ENCODE measurements at regions not wholly inside any gene's neighbourhood (a gene's known extent, or its start where the extent isn't known, plus 50 kb on each side); places are given as distances from the start of the nearest gene placed in this dataset.
"Not testable (repeated sequence)": the region's sequence is repeated elsewhere in the genome, so short reads cannot be mapped to it uniquely, and the experiment has no call there.

DNA sequence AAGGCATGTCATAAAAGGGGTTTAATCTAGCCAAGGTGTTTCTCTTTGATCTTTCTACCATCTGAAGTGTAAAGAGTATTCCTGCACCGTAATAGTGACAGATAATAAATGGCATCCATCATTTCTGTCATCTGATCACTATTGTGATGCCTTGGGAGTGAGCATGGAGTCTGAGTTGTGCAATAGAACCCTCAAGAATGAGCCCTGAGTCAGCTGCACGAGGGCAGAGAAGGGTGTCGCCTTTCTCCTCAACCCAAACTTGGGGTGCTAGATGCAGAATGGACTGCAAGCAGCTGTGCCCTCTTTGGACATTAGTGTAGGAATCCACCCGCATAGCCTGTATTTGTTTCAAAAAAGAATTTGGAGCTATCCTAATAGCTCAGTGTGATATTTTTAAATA, 115.2 kb downstream of the ZNF37A start:
- Mint-ChIP-seq H3K36me3 (ENCODE audit: low read depth) (no peaks in the 10 kb centered on the region), H3K27me3 (ENCODE audit: low read depth) (no peaks in the 10 kb centered on the region), H3K9me3 (ENCODE audit: insufficient read depth) (no peaks in the 10 kb centered on the region), H3K4me3 (no peak overlapping the region), H3K27ac (no peak overlapping the region), H3K4me1 (ENCODE audit: low read depth) (no peaks in the 10 kb centered on the region)
- CTCF ChIA-PET: no interaction called here
- ATAC-seq (no peak), DNase-seq (no peak)
- POLR2A ChIA-PET: no interaction called here

DNA sequence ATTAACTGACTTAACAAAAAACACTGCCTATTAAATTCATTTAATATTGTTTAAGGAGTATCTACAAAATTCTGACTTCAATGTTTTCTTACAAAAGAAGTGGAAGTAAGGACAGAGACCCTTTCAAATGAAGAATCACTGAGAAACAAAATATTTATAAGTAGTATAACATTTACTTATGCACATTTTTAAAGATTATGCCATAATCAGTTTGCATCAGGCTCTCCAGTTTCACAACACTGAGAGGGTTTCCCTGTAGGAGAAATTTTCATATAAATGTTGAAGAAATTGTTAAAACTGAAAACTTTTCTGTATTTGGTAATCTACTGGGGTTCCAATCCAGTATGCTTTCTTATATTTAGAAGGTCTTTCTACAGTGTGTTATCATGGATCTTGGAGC, 115.6 kb downstream of the ZNF37A start:
- CTCF ChIA-PET; H3K27ac Mint-ChIP-seq; H3K36me3 Mint-ChIP-seq (ENCODE audit: low read depth); H3K9me3 Mint-ChIP-seq (ENCODE audit: insufficient read depth); H3K4me1 Mint-ChIP-seq (ENCODE audit: low read depth); H3K27me3 Mint-ChIP-seq (ENCODE audit: low read depth); ATAC-seq; H3K4me3 Mint-ChIP-seq; DNase-seq; POLR2A ChIA-PET: not testable (repeated sequence)

DNA sequence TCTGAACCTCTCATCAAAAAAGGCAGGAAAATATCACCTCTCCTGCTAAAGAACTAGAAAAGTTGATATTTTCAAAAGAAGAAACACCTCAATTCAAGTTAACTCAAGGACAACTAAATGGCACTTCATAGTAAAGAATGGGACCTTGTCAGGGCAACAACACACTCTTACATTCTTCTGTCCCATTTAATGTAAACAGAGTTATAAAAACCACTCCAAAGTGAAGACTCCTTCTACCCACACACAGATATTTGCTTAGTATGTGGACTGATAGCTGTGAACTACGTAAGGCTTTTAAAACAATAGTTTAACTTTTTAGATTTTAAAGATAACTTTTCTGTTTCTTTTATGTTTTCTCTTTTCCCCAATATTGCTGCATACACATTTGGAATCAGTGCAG, 118.3 kb downstream of the ZNF37A start:
- Mint-ChIP-seq H3K4me3 (no peak overlapping the region), H3K27ac (no peak overlapping the region), H3K27me3 (ENCODE audit: low read depth) (no peaks in the 10 kb centered on the region), H3K9me3 (ENCODE audit: insufficient read depth) (no peaks in the 10 kb centered on the region), H3K4me1 (ENCODE audit: low read depth) (no peaks in the 10 kb centered on the region), H3K36me3 (ENCODE audit: low read depth) (no peaks in the 10 kb centered on the region)
- DNase-seq (no peak), ATAC-seq (no peak)
- ChIA-PET CTCF (no interaction called here), POLR2A (no interaction called here)

DNA sequence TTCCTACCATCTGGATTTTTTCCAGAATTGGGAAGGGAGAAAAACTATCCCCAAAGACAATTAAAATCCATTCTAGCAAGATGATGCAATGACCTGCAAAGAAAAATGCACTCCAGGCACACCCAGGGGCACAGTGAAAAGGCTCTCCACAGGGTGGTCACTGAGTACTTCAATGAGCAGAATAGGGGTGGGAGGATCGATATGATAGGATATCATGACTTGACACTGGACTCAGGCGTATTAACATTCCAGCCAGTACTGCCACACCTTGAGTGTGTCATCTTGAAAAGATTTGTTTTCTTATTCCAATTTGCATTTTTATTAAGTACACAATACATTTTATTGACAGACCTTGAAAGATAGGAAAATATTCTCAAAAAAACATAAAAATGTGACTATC, 132.2 kb downstream of the ZNF37A start:
- ChIA-PET POLR2A (no interaction called here), CTCF (no interaction called here)
- DNase-seq: no peak
- H3K9me3 Mint-ChIP-seq (ENCODE audit: insufficient read depth): peaks cover 9% of the 10 kb centered on the region
- no peak overlapping the region for H3K27ac Mint-ChIP-seq
- no peaks in the 10 kb centered on the region for H3K4me1 Mint-ChIP-seq (ENCODE audit: low read depth)
- no peak overlapping the region for H3K4me3 Mint-ChIP-seq
- no peak for ATAC-seq
- no peaks in the 10 kb centered on the region for H3K36me3 Mint-ChIP-seq (ENCODE audit: low read depth)
- H3K27me3 Mint-ChIP-seq (ENCODE audit: low read depth): no peaks in the 10 kb centered on the region

DNA sequence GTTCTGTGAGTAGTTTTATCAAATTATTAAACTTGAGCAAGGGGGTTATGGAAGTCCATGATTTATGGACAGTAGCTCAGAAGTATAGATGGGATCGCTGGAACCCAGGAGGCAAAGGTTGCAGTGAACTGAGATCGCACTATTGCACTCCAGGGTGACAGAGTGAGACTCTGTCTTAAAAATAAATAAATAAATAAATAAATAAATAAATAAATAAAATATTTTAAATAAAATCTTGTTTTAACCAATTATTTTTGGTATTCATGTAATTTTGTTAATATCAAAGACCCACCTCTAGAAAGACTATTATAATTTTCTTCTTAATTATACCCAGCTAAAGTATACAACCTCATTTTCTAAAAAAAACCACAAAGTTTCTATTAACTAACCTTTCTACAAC, 134.3 kb downstream of the ZNF37A start:
- POLR2A ChIA-PET: no interaction called here
- ATAC-seq: no peak
- peaks cover 12% of the 10 kb centered on the region for H3K9me3 Mint-ChIP-seq (ENCODE audit: insufficient read depth)
- no peak overlapping the region for H3K27ac Mint-ChIP-seq
- H3K36me3 Mint-ChIP-seq (ENCODE audit: low read depth): no peaks in the 10 kb centered on the region
- H3K27me3 Mint-ChIP-seq (ENCODE audit: low read depth): no peaks in the 10 kb centered on the region
- no peak overlapping the region for H3K4me3 Mint-ChIP-seq
- CTCF ChIA-PET: no interaction called here
- no peaks in the 10 kb centered on the region for H3K4me1 Mint-ChIP-seq (ENCODE audit: low read depth)
- DNase-seq: no peak

DNA sequence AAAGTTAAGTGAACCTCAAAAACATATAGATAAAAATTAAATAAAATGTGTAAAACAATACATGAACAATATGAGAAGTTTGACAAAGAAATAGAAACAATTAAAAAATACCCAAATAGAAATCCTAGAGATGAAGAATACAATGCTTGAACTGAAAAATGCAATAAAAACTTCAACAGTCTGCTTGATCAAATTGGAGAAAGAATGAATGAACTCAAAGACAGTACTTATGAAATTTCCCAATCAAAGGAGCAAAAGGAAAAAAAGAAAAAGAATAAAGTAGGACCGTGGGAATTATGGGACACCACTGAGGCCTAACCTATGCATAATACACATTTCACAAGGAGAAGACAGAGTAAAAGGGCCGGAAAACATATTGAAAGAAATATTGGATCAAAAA, 144.3 kb downstream of the ZNF37A start:
- H3K4me1 Mint-ChIP-seq (ENCODE audit: low read depth); POLR2A ChIA-PET; DNase-seq; ATAC-seq; H3K4me3 Mint-ChIP-seq; H3K27ac Mint-ChIP-seq; H3K36me3 Mint-ChIP-seq (ENCODE audit: low read depth); H3K27me3 Mint-ChIP-seq (ENCODE audit: low read depth); CTCF ChIA-PET: not testable (repeated sequence)
- H3K9me3 Mint-ChIP-seq (ENCODE audit: insufficient read depth): peaks cover 17% of the 10 kb centered on the region

DNA sequence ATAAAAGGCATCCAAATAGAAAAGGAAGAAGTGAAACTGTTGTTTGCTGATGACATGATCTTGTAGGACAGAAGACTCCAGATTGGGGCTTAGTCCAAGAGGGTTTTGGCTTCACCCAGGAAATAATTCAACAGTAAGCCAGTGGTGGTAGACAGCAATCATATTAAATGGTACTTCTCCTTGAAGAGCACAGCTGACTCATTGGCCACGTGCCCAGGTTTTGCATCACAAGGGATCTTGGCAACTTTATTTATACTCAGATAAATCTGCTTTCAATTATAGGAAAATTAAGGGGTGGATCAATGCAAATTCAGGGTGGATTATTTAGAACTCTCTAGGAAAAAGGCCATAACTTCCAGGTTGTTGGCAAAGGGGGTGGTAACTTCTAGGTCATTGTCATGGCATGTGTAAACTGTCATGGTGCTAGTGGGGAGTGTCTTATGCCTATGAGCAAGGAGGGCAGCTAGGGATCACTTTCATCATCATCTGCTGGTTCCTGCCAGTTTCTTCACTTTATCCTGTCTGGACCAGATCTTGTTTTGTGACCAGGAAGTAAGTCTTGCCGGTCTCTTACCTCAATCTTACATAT, 148.0 kb downstream of the ZNF37A start:
- CTCF ChIA-PET; H3K4me1 Mint-ChIP-seq (ENCODE audit: low read depth); H3K36me3 Mint-ChIP-seq (ENCODE audit: low read depth); ATAC-seq; DNase-seq; POLR2A ChIA-PET; H3K27me3 Mint-ChIP-seq (ENCODE audit: low read depth); H3K4me3 Mint-ChIP-seq; H3K27ac Mint-ChIP-seq: not testable (repeated sequence)
- peaks cover 14% of the 10 kb centered on the region for H3K9me3 Mint-ChIP-seq (ENCODE audit: insufficient read depth)

DNA sequence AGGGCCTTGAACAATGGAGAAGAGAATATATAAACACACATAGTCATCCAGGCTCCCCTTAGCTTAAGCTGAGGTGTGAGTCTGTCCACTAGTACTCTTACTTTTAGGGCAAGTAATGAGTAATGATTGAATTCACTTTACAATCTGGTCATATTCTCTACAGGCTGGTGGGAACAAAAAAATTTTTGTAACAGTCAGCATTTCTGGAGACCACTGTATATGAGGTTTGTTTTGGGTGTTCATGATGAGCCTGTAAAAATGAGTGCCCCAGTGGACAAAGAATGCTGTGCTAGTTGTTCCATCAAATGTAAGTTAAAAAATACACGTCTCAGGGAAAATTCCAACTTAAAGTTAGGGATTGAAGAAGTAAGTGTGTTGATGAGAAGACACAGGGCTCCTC, 154.0 kb downstream of the ZNF37A start:
- peaks cover 14% of the 10 kb centered on the region for H3K9me3 Mint-ChIP-seq (ENCODE audit: insufficient read depth)
- H3K27ac Mint-ChIP-seq: not testable (repeated sequence)

DNA sequence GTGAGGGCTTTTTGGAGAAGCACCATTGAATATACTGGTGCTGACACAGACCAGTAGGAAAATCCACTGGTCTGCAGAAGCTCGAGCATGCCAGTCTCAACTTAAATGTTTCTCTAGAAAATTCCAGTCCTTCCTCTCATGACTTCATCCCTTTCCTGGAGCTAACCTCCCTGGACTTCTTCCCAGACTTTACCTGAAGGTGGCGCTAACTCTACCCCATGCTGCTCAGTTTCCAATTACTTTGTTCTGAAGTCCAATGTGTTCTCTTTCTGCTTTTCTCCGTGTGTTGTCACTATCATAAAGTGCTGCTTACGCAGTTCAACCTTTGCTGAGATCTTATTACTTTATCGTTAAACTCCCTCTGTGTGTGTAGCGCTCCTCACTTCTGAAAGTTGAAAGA, 158.4 kb downstream of the ZNF37A start:
- POLR2A ChIA-PET; CTCF ChIA-PET; H3K4me1 Mint-ChIP-seq (ENCODE audit: low read depth); ATAC-seq; DNase-seq; H3K4me3 Mint-ChIP-seq; H3K27me3 Mint-ChIP-seq (ENCODE audit: low read depth); H3K36me3 Mint-ChIP-seq (ENCODE audit: low read depth); H3K27ac Mint-ChIP-seq: not testable (repeated sequence)
- peaks cover 11% of the 10 kb centered on the region for H3K9me3 Mint-ChIP-seq (ENCODE audit: insufficient read depth)

More for the DNA sequence above, 154.0 kb downstream of the ZNF37A start:
- POLR2A ChIA-PET; DNase-seq; H3K27me3 Mint-ChIP-seq (ENCODE audit: low read depth); ATAC-seq; H3K36me3 Mint-ChIP-seq (ENCODE audit: low read depth); CTCF ChIA-PET; H3K4me3 Mint-ChIP-seq; H3K4me1 Mint-ChIP-seq (ENCODE audit: low read depth): not testable (repeated sequence)

DNA sequence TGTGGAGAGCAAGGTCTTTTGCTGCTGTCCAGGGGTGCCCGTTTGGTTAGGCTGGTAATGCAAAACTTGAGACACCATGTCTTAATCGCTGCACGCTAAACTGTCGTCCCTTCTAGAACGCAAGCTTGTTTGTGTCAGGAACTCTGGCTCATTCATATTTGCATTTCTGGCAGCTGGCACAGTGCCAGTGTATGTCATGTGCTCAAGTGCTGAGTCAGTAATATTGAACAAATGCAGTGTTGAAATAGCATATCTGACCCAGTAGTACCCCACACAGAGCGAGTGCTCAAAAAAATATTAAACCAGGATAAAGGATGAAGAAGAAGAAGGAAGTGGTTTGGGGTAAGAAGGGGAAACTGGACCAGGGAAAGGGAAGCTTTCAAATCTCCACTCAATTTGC, 173.4 kb downstream of the ZNF37A start:
- H3K36me3 Mint-ChIP-seq (ENCODE audit: low read depth); H3K4me1 Mint-ChIP-seq (ENCODE audit: low read depth); H3K27ac Mint-ChIP-seq; POLR2A ChIA-PET; CTCF ChIA-PET; H3K4me3 Mint-ChIP-seq; DNase-seq; H3K27me3 Mint-ChIP-seq (ENCODE audit: low read depth); ATAC-seq: not testable (repeated sequence)
- H3K9me3 Mint-ChIP-seq (ENCODE audit: insufficient read depth): peaks cover 13% of the 10 kb centered on the region

DNA sequence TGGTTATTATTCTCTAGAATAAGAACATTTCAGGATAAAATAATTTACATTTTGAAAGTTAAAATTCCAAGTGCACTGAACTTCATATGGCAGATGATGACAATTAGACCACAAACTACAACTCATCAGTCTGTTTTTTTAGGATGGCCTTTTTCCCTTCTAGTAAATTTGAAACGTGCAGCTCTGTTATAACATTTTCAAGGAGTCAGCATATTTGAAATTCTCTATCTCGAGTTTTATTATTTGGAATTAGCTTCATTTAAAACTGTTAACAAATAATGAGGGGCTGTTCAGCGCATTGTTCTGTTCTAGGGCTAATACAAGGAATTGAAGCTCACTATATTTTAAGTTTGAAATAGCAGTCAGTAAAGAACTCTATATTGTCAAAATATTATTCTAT, 176.9 kb downstream of the ZNF37A start:
- H3K27ac Mint-ChIP-seq; POLR2A ChIA-PET; ATAC-seq; H3K4me3 Mint-ChIP-seq; CTCF ChIA-PET; DNase-seq; H3K36me3 Mint-ChIP-seq (ENCODE audit: low read depth); H3K27me3 Mint-ChIP-seq (ENCODE audit: low read depth); H3K4me1 Mint-ChIP-seq (ENCODE audit: low read depth): not testable (repeated sequence)
- H3K9me3 Mint-ChIP-seq (ENCODE audit: insufficient read depth): peaks cover 13% of the 10 kb centered on the region

DNA sequence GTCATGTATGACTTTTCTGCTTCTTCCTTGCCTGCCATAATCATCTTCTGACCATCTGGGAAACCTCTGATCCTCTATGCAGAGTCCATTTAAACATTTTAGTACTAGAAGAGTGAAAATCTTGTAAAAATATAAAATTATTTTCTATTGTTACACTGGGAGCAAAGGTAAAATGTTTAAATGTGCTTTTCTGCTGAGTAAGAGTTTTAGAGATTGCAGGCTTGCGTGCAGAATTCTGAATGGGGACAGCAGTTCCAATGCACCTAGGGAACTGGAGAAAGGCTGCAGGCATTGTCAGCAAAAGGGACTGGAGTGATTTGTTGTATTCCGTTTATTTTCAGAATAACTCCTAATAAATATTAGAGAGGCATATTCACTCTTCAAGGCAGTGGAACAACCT, 180.7 kb downstream of the ZNF37A start:
- CTCF ChIA-PET; H3K9me3 Mint-ChIP-seq (ENCODE audit: insufficient read depth); ATAC-seq; POLR2A ChIA-PET; DNase-seq; H3K4me1 Mint-ChIP-seq (ENCODE audit: low read depth); H3K27ac Mint-ChIP-seq; H3K4me3 Mint-ChIP-seq; H3K27me3 Mint-ChIP-seq (ENCODE audit: low read depth); H3K36me3 Mint-ChIP-seq (ENCODE audit: low read depth): not testable (repeated sequence)

DNA sequence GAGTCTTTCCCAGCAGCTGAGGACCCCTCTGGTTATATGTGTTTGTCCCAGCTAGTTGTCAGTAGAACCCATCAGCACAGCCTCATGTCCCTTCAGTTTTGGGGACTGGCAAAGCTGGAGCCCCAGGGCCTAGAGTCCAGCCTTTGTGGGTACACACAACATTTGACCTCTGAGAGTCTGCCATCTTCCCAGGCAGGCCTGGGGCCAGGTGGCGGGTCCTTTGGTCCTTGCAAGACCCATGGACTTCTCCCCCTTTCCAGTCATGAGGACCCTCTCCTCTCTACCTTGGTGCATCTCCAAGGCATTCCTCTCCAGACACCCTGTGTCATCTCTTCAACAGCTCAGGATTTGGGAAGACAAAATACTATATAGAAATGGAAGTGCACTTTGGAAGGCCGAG, 198.4 kb downstream of the ZNF37A start:
- H3K4me1 Mint-ChIP-seq (ENCODE audit: low read depth); POLR2A ChIA-PET; H3K27me3 Mint-ChIP-seq (ENCODE audit: low read depth); H3K27ac Mint-ChIP-seq; H3K9me3 Mint-ChIP-seq (ENCODE audit: insufficient read depth); ATAC-seq; CTCF ChIA-PET; DNase-seq; H3K36me3 Mint-ChIP-seq (ENCODE audit: low read depth); H3K4me3 Mint-ChIP-seq: not testable (repeated sequence)

All from activated CD8-positive, alpha-beta T cell treated with anti-CD3 and anti-CD28 coated beads, Interleukin-2, amount 10 ng/mL, durations not matched to agents 7 days and 5 days (primary cell).